ENCODE measurements at regions not wholly inside any gene's neighbourhood (a gene's known extent, or its start where the extent isn't known, plus 50 kb on each side); places are given as distances from the start of the nearest gene placed in this dataset.

DNA sequence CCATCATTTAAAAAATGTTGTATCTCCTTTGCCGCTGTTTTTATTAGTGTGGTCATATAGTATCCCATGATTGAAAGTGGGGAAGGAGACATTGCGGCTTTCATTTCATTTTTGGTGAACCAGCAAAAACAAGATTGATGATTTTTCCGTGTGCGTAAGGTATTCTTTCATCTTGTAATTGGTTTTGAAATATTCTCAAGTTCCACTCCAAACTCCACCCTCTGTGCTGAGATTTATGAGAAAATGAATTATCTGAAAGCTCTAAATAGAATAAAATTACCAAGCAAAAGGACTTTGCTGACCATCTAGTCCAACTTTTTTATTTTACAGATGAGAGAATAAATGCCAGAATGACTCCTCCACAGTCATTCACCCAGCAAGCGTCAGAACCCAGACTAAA is 103.1 kb upstream of the MPDZ start:
- TF ChIP-seq ZNF331 (CRISPR knock-in tag; IDR thresholded peaks at IDR 0.05) (no peak), GABPA (IDR thresholded peaks at IDR 0.05; ENCODE audit: low read depth, low read length) (no peak), GABPA (CRISPR knock-in tag; IDR thresholded peaks at IDR 0.05; ENCODE audit: low read depth) (no peak), ZNF234 (CRISPR knock-in tag; conservative IDR thresholded peaks at IDR 0.05) (no peak), TBP (CRISPR knock-in tag; IDR thresholded peaks at IDR 0.05) (no peak), ATF4 (CRISPR knock-in tag; IDR thresholded peaks at IDR 0.05) (no peak), POLR2A (IDR thresholded peaks at IDR 0.05; ENCODE audit: insufficient read depth in 1 of 2, low read depth in 2 of 2, low read length in 2 of 2) (no peak), TARDBP (CRISPR knock-in tag; IDR thresholded peaks at IDR 0.05) (no peak), SPEN (CRISPR knock-in tag; IDR thresholded peaks at IDR 0.05; ENCODE audit: low read depth) (no peak)
- TF ChIP-seq, protein P1, sequence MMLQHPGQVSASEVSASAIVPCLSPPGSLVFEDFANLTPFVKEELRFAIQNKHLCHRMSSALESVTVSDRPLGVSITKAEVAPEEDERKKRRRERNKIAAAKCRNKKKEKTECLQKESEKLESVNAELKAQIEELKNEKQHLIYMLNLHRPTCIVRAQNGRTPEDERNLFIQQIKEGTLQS (CRISPR knock-in tag; IDR thresholded peaks at IDR 0.05): no peak
- TF ChIP-seq, protein P2, sequence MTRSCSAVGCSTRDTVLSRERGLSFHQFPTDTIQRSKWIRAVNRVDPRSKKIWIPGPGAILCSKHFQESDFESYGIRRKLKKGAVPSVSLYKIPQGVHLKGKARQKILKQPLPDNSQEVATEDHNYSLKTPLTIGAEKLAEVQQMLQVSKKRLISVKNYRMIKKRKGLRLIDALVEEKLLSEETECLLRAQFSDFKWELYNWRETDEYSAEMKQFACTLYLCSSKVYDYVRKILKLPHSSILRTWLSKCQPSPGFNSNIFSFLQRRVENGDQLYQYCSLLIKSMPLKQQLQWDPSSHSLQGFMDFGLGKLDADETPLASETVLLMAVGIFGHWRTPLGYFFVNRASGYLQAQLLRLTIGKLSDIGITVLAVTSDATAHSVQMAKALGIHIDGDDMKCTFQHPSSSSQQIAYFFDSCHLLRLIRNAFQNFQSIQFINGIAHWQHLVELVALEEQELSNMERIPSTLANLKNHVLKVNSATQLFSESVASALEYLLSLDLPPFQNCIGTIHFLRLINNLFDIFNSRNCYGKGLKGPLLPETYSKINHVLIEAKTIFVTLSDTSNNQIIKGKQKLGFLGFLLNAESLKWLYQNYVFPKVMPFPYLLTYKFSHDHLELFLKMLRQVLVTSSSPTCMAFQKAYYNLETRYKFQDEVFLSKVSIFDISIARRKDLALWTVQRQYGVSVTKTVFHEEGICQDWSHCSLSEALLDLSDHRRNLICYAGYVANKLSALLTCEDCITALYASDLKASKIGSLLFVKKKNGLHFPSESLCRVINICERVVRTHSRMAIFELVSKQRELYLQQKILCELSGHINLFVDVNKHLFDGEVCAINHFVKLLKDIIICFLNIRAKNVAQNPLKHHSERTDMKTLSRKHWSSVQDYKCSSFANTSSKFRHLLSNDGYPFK (CRISPR knock-in tag; IDR thresholded peaks at IDR 0.05; ENCODE audit: borderline replicate concordance): no peak
- TF ChIP-seq, protein P3, sequence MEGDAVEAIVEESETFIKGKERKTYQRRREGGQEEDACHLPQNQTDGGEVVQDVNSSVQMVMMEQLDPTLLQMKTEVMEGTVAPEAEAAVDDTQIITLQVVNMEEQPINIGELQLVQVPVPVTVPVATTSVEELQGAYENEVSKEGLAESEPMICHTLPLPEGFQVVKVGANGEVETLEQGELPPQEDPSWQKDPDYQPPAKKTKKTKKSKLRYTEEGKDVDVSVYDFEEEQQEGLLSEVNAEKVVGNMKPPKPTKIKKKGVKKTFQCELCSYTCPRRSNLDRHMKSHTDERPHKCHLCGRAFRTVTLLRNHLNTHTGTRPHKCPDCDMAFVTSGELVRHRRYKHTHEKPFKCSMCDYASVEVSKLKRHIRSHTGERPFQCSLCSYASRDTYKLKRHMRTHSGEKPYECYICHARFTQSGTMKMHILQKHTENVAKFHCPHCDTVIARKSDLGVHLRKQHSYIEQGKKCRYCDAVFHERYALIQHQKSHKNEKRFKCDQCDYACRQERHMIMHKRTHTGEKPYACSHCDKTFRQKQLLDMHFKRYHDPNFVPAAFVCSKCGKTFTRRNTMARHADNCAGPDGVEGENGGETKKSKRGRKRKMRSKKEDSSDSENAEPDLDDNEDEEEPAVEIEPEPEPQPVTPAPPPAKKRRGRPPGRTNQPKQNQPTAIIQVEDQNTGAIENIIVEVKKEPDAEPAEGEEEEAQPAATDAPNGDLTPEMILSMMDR (CRISPR knock-in tag; IDR thresholded peaks at IDR 0.05): no peak
